Nephron progenitor cell (in vitro differentiated cells): ENCODE measurements at regions not wholly inside any gene's neighbourhood (a gene's known extent, or its start where the extent isn't known, plus 50 kb on each side); places are given as distances from the start of the nearest gene placed in this dataset.
A peak's percentile ranks its signal among the peaks of the same experiment; 100 is the strongest.
"Not testable (repeated sequence)": the region's sequence is repeated elsewhere in the genome, so short reads cannot be mapped to it uniquely, and the experiment has no call there.

ENCODE experiments used
- DNase-seq: peaks from one replicate; pipeline ENCODE4 v3.0.0; 2021
- H3K27ac Mint-ChIP-seq: 2 replicates; pipeline ENCODE4 v1.8.0; 2021; ENCODE audit warnings: mild to moderate bottlenecking, moderate library complexity, mixed read lengths
- H3K27me3 Mint-ChIP-seq: 2 replicates; pipeline ENCODE4 v1.8.0; 2021; ENCODE audit warnings: mild to moderate bottlenecking, low read depth, mixed read lengths; ENCODE audit not compliant: poor library complexity
- H3K36me3 Mint-ChIP-seq: 2 replicates; pipeline ENCODE4 v1.8.0; 2021; ENCODE audit warnings: low read depth, mixed read lengths
- H3K4me1 Mint-ChIP-seq: 2 replicates; pipeline ENCODE4 v1.8.0; 2021; ENCODE audit warnings: mixed read lengths
- H3K4me3 Mint-ChIP-seq: 2 replicates; pipeline ENCODE4 v1.8.0; 2021; ENCODE audit warnings: mild to moderate bottlenecking, moderate library complexity, mixed read lengths
- H3K9me3 Mint-ChIP-seq: 2 replicates; pipeline ENCODE4 v1.8.0; 2021; ENCODE audit warnings: mild to moderate bottlenecking, moderate library complexity, mixed read lengths

GRCh38 chr16:88233621-88234420 is 148.9 kb upstream of the ZNF469 start:
- H3K4me3 Mint-ChIP-seq = peak overlapping the region; percentile 48
- peak overlapping the region; percentile 71 for H3K27ac Mint-ChIP-seq
- H3K27me3 Mint-ChIP-seq, H3K36me3 Mint-ChIP-seq, H3K9me3 Mint-ChIP-seq, DNase-seq: not testable (repeated sequence)
- H3K4me1 Mint-ChIP-seq = peaks cover 26% of the 10 kb centered on the region

GRCh38 chr16:88234421-88235271 is 148.1 kb upstream of the ZNF469 start:
- peak overlapping the region; percentile 48 for H3K4me3 Mint-ChIP-seq
- peak overlapping the region; percentile 71 for H3K27ac Mint-ChIP-seq
- H3K9me3 Mint-ChIP-seq, H3K27me3 Mint-ChIP-seq, DNase-seq, H3K36me3 Mint-ChIP-seq: not testable (repeated sequence)
- peaks cover 26% of the 10 kb centered on the region for H3K4me1 Mint-ChIP-seq

- H3K4me1 Mint-ChIP-seq = peaks cover 26% of the 10 kb centered on the region
- not testable (repeated sequence) for H3K27me3 Mint-ChIP-seq, H3K4me3 Mint-ChIP-seq, H3K27ac Mint-ChIP-seq, H3K9me3 Mint-ChIP-seq, H3K36me3 Mint-ChIP-seq, DNase-seq
Measured at GRCh38 chr16:88235691-88236090, 147.1 kb upstream of the ZNF469 start.

GRCh38 chr16:88236229-88236628 is 146.5 kb upstream of the ZNF469 start:
- not testable (repeated sequence) for H3K27me3 Mint-ChIP-seq, H3K9me3 Mint-ChIP-seq, DNase-seq, H3K36me3 Mint-ChIP-seq, H3K27ac Mint-ChIP-seq, H3K4me3 Mint-ChIP-seq
- H3K4me1 Mint-ChIP-seq = peaks cover 26% of the 10 kb centered on the region

- H3K9me3 Mint-ChIP-seq, H3K36me3 Mint-ChIP-seq, DNase-seq, H3K27ac Mint-ChIP-seq, H3K27me3 Mint-ChIP-seq, H3K4me3 Mint-ChIP-seq: not testable (repeated sequence)
- peaks cover 23% of the 10 kb centered on the region for H3K4me1 Mint-ChIP-seq
Measured at GRCh38 chr16:88237314-88237713, 145.4 kb upstream of the ZNF469 start.

GRCh38 chr16:88237761-88238415 is 144.9 kb upstream of the ZNF469 start:
- not testable (repeated sequence) for H3K27me3 Mint-ChIP-seq, H3K36me3 Mint-ChIP-seq, H3K4me3 Mint-ChIP-seq, H3K9me3 Mint-ChIP-seq, DNase-seq
- Mint-ChIP-seq H3K4me1 (peaks cover 20% of the 10 kb centered on the region), H3K27ac (peak overlapping the region; percentile 92)

- H3K4me3 Mint-ChIP-seq, H3K9me3 Mint-ChIP-seq, DNase-seq, H3K27ac Mint-ChIP-seq, H3K36me3 Mint-ChIP-seq: not testable (repeated sequence)
- peaks cover 13% of the 10 kb centered on the region for H3K27me3 Mint-ChIP-seq
- peaks cover 20% of the 10 kb centered on the region for H3K4me1 Mint-ChIP-seq
Measured at GRCh38 chr16:88238732-88239274, 144.0 kb upstream of the ZNF469 start.

GRCh38 chr16:88240118-88240517 is 142.6 kb upstream of the ZNF469 start:
- H3K4me3 Mint-ChIP-seq, H3K9me3 Mint-ChIP-seq, H3K36me3 Mint-ChIP-seq, DNase-seq, H3K27ac Mint-ChIP-seq: not testable (repeated sequence)
- Mint-ChIP-seq H3K27me3 (peaks cover 22% of the 10 kb centered on the region), H3K4me1 (peaks cover 18% of the 10 kb centered on the region)

- H3K9me3 Mint-ChIP-seq, H3K36me3 Mint-ChIP-seq, H3K4me3 Mint-ChIP-seq, DNase-seq, H3K27ac Mint-ChIP-seq: not testable (repeated sequence)
- H3K27me3 Mint-ChIP-seq = peaks cover 25% of the 10 kb centered on the region
- H3K4me1 Mint-ChIP-seq = peaks cover 12% of the 10 kb centered on the region
Measured at GRCh38 chr16:88240776-88241175, 142.0 kb upstream of the ZNF469 start.

GRCh38 chr16:88241404-88242311 is 141.1 kb upstream of the ZNF469 start:
- not testable (repeated sequence) for H3K4me3 Mint-ChIP-seq, H3K9me3 Mint-ChIP-seq, H3K27ac Mint-ChIP-seq

GRCh38 chr16:88242312-88243295 is 140.2 kb upstream of the ZNF469 start:
- H3K27me3 Mint-ChIP-seq = peaks cover 25% of the 10 kb centered on the region
- H3K4me3 Mint-ChIP-seq, H3K4me1 Mint-ChIP-seq, H3K36me3 Mint-ChIP-seq, H3K27ac Mint-ChIP-seq, H3K9me3 Mint-ChIP-seq, DNase-seq: not testable (repeated sequence)

More at GRCh38 chr16:88241404-88242311, 141.1 kb upstream of the ZNF469 start:
- H3K4me1 Mint-ChIP-seq, DNase-seq, H3K36me3 Mint-ChIP-seq: not testable (repeated sequence)
- peaks cover 25% of the 10 kb centered on the region for H3K27me3 Mint-ChIP-seq

GRCh38 chr16:88243921-88244320 is 138.8 kb upstream of the ZNF469 start:
- H3K9me3 Mint-ChIP-seq, H3K27ac Mint-ChIP-seq, H3K36me3 Mint-ChIP-seq, H3K4me1 Mint-ChIP-seq, DNase-seq, H3K4me3 Mint-ChIP-seq: not testable (repeated sequence)
- H3K27me3 Mint-ChIP-seq = peaks cover 25% of the 10 kb centered on the region
